Lower lobe of right lung (tissue), 2 donors: ENCODE measurements at regions not wholly inside any gene's neighbourhood (a gene's known extent, or its start where the extent isn't known, plus 50 kb on each side); places are given as distances from the start of the nearest gene placed in this dataset.
A peak's percentile ranks its signal among the peaks of the same experiment; 100 is the strongest.
"Not testable (repeated sequence)": the region's sequence is repeated elsewhere in the genome, so short reads cannot be mapped to it uniquely, and the experiment has no call there.

Experiments
- ATAC-seq, 2 donors: fragments of 200-7000 bp; cut with Tn5 transposase; one replicate each; pipeline ENCODE4 v1.9.1; 2020 to 2022; ENCODE audit warnings: mild to moderate bottlenecking in 2 of 2, moderate library complexity in 2 of 2
- DNase-seq: peaks from one replicate; pipeline ENCODE4 v3.0.0-alpha.2; 2020
- H3K27ac ChIP-seq: fragments of 200-600 bp; one replicate; pipeline ENCODE4 v1.8.0; 2022
- H3K27me3 ChIP-seq: fragments of 200-600 bp; one replicate; pipeline ENCODE4 v1.8.0; 2022; ENCODE audit warnings: low read depth
- H3K36me3 ChIP-seq: fragments of 200-600 bp; one replicate; pipeline ENCODE4 v1.8.0; 2022; ENCODE audit warnings: mild to moderate bottlenecking
- H3K4me1 ChIP-seq: fragments of 200-600 bp; one replicate; pipeline ENCODE4 v1.8.0; 2022
- H3K4me3 ChIP-seq: fragments of 200-600 bp; one replicate; pipeline ENCODE4 v1.8.0; 2022; ENCODE audit warnings: mild to moderate bottlenecking
- H3K9me3 ChIP-seq: fragments of 200-600 bp; one replicate; pipeline ENCODE4 v1.8.0; 2022
- CTCF ChIP-seq: fragments of 200-600 bp; IDR thresholded peaks from one replicate; pipeline ENCODE4 v1.8.0; 2022; ENCODE audit warnings: antibody characterized with exemption, mild to moderate bottlenecking
- intact Hi-C: fragments of 100-400 bp; cut with DNase I; formaldehyde crosslinking; loops from one replicate; pipeline ENCODE4 v1.11.0; 2022
- donor health status: DM: no; HTN: yes; CAD: no; lungs with severe emphysema.

- no peak for TF ChIP-seq CTCF
- ATAC-seq (no peak), DNase-seq (peak; percentile 27)
- H3K36me3 ChIP-seq: no peaks in the 10 kb centered on the region
- no peak overlapping the region for H3K4me3 ChIP-seq
- peaks cover 4% of the 10 kb centered on the region for H3K27me3 ChIP-seq
- H3K4me1 ChIP-seq: no peaks in the 10 kb centered on the region
- intact Hi-C loops: no loop called here
- no peaks in the 10 kb centered on the region for H3K9me3 ChIP-seq
- no peak overlapping the region for H3K27ac ChIP-seq
These were observed 211.8 kb downstream of the TBC1D2B start for GRCh38 chr15:77865701-77866100.

GRCh38 chr15:77865106-77865610 lies 212.4 kb downstream of the TBC1D2B start:
- ATAC-seq (no peak), DNase-seq (no peak)
- no peaks in the 10 kb centered on the region for H3K36me3 ChIP-seq
- no peaks in the 10 kb centered on the region for H3K9me3 ChIP-seq
- H3K27ac ChIP-seq: no peak overlapping the region
- intact Hi-C loops: no loop called here
- no peak overlapping the region for H3K4me3 ChIP-seq
- TF ChIP-seq CTCF: no peak
- H3K27me3 ChIP-seq: no peaks in the 10 kb centered on the region
- no peaks in the 10 kb centered on the region for H3K4me1 ChIP-seq

- intact Hi-C loops: no loop called here
- Histone ChIP-seq H3K27ac (no peak overlapping the region), H3K9me3 (no peaks in the 10 kb centered on the region), H3K4me3 (no peak overlapping the region), H3K36me3 (no peaks in the 10 kb centered on the region), H3K27me3 (no peaks in the 10 kb centered on the region), H3K4me1 (no peaks in the 10 kb centered on the region)
- no peak for DNase-seq
- ATAC-seq: peak in 1 of 2 donors; percentile 14
- TF ChIP-seq CTCF: no peak
These were observed 213.1 kb downstream of the TBC1D2B start for GRCh38 chr15:77864211-77865105.

- ATAC-seq (no peak), DNase-seq (no peak)
- Histone ChIP-seq H3K27me3 (no peaks in the 10 kb centered on the region), H3K4me3 (no peak overlapping the region), H3K4me1 (no peaks in the 10 kb centered on the region), H3K9me3 (no peaks in the 10 kb centered on the region), H3K36me3 (no peaks in the 10 kb centered on the region), H3K27ac (no peak overlapping the region)
- intact Hi-C loops: no loop called here
- no peak for TF ChIP-seq CTCF
These were observed 213.9 kb downstream of the TBC1D2B start for GRCh38 chr15:77863491-77864105.

- H3K36me3 ChIP-seq: no peaks in the 10 kb centered on the region
- H3K4me3 ChIP-seq: no peak overlapping the region
- H3K27me3 ChIP-seq: no peaks in the 10 kb centered on the region
- H3K27ac ChIP-seq: no peak overlapping the region
- no peaks in the 10 kb centered on the region for H3K4me1 ChIP-seq
- no peak for TF ChIP-seq CTCF
- DNase-seq: peak; percentile 44
- intact Hi-C loops: no loop called here
- no peak for ATAC-seq
- H3K9me3 ChIP-seq: no peaks in the 10 kb centered on the region
These were observed 214.8 kb downstream of the TBC1D2B start for GRCh38 chr15:77862651-77863104.

- H3K4me3 ChIP-seq, ATAC-seq, H3K27me3 ChIP-seq, H3K9me3 ChIP-seq, intact Hi-C loops, H3K4me1 ChIP-seq, H3K36me3 ChIP-seq, H3K27ac ChIP-seq: not testable (repeated sequence)
- peak; percentile 22 for DNase-seq
These were observed 215.4 kb downstream of the TBC1D2B start for GRCh38 chr15:77861997-77862635.
